Amniotic epithelial cell (primary cell): ENCODE measurements at regions not wholly inside any gene's neighbourhood (a gene's known extent, or its start where the extent isn't known, plus 50 kb on each side); places are given as distances from the start of the nearest gene placed in this dataset.

ENCODE experiments used
- DNase-seq: peaks from one replicate; pipeline ENCODE4 v3.0.0-alpha.2; 2010; ENCODE audit warnings: low read depth

DNA sequence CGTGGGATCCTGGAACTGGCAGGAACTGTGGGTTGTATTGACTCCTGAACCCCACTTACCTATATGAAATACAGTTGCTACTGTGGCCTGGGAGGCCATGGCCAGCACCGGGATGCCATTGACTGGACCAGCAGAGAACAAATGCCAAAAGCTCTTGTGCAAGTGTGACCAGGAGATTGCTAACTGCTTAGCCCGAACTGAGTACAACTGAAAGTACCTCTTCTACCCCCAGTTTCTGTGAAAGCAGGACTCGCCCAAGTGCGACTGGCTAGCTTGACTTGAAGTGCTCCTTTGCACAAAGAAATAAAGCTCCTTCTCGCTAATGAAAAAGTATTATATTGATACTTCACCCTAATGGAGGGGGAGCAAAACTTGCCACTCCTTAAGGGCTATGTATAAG is 101.3 kb upstream of the ATP11B start:
- no peak for DNase-seq

GRCh38 chr3:182692695-182693094 is 100.6 kb upstream of the ATP11B start:
- DNase-seq = no peak

- no peak for DNase-seq
Observed at GRCh38 chr3:182693723-182694122, 99.6 kb upstream of the ATP11B start.

DNA sequence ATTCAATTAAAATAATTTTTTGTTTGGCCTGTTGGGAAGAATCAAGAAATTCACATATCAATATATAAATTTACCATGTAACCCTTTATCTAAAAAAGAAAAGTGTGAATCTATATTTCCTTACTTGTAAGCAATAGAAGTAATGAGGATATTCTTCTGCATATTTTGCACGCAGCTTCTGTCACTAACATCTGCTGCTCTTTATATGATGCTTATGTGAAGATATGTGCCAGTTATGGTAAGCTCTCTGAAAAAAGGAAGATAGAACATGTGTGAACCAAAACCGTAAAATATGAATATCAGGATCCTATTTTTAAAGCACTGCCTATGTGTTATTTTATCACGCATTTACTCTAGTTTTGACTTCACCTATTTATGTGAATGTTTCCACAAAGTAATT is 96.4 kb upstream of the ATP11B start:
- no peak for DNase-seq

DNA sequence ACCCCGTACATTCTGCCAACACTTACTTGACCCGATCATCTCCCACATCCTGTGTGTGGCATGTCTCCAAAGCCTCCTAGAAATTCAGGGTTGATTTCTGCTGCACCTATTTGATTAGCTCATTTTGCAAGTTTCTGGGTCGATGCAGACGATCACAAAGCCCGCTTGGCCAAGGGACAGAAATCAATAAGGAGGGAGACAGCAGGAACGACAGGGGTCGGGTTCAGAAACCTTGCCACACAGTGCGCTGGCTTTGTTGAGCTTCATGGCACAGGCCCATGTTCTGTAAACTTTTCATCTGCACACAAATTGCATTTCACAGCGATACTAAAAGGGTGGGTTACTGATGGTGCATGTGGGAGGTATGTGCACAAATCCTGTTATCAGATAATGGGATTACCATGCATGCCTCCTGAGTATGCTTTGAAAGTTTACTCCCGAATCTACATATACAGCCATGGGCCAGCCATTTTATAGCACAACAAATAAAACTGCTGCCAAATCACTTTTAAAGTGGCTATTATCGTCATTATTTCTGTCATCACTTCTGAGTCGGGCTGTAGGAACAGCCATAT is 95.9 kb upstream of the ATP11B start:
- peak; percentile 64 for DNase-seq

- no peak for DNase-seq
Observed at GRCh38 chr3:182698078-182698477, 95.2 kb upstream of the ATP11B start.

GRCh38 chr3:182699550-182700170 is 93.6 kb upstream of the ATP11B start:
- DNase-seq = no peak

- no peak for DNase-seq
Observed at GRCh38 chr3:182702216-182702615, 91.1 kb upstream of the ATP11B start.

- no peak for DNase-seq
Observed at GRCh38 chr3:182703233-182703632, 90.1 kb upstream of the ATP11B start.

GRCh38 chr3:182704926-182705325 is 88.4 kb upstream of the ATP11B start:
- DNase-seq = no peak

DNA sequence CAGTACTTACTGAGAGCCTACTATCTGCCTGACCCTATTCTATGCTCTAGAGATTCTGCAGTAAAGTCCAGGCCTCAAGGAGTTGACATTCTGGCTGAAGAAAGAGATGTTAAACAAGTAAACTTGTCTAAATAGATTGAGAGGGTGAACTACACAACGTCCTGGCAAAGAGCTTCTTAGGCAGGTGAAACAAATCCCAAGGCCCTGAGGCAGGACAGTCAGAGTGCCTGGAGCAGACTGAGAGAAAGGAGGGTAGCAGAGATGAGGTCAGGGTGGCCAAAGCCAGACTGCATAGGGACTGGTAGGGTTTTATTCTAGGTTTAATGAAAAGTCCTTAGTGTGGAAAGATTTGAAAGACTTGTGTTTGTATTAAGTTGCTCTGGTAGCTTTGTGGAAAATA is 84.5 kb upstream of the ATP11B start:
- no peak for DNase-seq

GRCh38 chr3:182709306-182709705 is 84.0 kb upstream of the ATP11B start:
- DNase-seq = no peak

DNA sequence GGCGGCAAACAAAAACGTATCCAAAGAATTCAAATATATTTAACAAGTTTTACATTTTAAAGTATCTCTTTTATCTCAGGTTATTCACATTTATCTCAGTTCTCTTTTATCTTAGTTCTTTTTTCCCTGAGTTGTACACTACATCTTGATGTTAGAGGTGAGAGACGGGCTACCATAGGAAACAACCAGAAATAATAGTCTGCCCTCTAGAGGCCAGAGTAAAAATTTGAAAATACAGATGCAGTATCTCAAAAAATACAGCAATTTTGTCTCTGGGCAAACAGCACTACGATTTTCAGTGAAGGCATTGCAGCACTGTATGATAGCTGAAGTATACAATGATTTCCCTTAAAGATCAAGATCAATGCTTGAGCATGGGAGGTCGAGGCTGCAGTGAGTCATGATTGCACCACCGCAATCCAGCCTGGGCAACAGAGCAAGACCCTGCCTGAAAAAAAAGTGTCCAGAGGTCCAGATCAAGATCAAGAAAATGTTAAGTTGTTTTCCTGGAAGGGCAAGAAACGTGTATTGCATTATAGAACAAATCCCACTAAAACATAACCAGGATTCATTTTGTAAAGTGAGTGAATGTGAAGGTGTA is 82.6 kb upstream of the ATP11B start:
- DNase-seq = peak; percentile 34

GRCh38 chr3:182711261-182711683 is 82.0 kb upstream of the ATP11B start:
- DNase-seq = peak; percentile 53

DNA sequence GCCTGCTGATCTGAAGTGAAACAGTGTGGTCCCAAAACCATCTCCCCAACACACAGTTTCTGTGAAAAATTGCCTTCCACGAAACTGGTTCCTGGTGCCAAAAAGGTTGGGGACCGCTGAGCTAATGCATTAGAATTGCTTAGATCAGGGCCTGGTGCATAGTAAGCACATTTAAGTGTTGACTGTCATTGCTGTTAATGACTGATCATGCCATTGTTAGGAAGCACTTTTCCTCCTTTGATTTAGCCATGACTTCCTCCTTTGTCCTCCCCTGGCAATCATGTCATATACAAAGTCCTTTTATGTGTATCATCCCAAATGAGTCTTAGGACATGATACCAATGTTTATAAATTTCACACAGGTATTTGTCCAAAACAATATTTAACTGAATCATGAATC is 81.5 kb upstream of the ATP11B start:
- no peak for DNase-seq

GRCh38 chr3:182713111-182713510 is 80.2 kb upstream of the ATP11B start:
- DNase-seq = no peak

DNA sequence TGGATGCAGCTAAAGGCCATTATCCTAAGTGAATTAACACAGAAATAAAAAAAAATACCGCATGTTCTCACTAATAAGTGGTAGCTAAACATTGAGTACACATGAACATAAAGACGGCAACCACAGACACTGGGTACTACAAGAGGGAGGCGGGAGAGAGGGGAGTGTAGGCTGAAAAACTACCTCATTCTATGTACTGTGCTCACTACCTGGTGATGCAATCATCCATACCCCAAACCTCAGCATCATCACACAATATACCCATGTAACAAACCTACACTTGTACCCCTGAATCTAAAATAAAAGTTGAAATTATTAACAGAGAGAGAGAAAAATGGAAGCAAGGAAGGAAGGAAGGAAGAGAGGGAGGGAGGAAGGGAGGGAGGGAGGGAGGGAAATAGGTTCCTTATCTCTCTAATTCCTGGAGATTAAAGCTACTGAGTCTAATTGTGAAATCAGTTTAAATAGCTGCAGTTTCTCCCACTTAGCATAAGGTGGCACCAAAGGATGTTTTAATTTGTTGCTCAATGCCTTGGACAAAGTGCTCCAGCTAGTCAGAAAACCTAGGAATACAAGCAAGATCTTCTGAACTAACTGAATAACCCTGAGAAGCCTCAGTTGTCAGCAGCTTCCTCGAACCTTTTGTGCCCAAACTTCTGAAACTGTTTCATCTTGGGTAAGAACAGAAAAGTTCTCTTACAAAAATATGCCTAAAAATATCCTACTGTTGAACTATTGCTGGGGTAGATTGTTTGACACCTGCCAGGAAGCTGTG is 79.4 kb upstream of the ATP11B start:
- DNase-seq = peak; percentile 91

- DNase-seq = no peak
Observed at GRCh38 chr3:182715006-182715405, 78.3 kb upstream of the ATP11B start.

- DNase-seq = peak; percentile 29
Observed at GRCh38 chr3:182716114-182716688, 77.1 kb upstream of the ATP11B start.

GRCh38 chr3:182717216-182717615 is 76.1 kb upstream of the ATP11B start:
- no peak for DNase-seq

GRCh38 chr3:182722907-182723306 is 70.4 kb upstream of the ATP11B start:
- no peak for DNase-seq

DNA sequence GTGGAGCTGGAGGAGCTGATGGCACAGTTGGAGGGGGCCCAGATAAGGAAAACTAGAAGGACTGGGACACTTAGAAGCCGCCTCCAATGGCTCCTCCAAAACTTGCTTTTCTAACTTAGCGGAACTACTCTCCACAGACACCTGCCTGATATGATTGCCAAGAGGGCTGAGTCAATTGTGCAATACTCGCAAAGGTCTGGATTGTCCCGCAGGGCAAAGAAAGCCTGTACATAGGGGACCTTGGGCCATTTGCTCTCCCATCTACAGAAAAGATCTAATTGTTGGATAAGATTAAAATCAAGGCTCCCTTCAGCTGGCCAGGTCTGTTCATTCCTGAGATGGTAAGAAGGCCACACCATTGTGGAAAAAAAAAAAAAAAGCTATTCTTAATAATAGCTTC is 69.7 kb upstream of the ATP11B start:
- DNase-seq = no peak
